RPMI8226 (cell line): ENCODE measurements at regions not wholly inside any gene's neighbourhood (a gene's known extent, or its start where the extent isn't known, plus 50 kb on each side); places are given as distances from the start of the nearest gene placed in this dataset.

ENCODE experiments used
- DNase-seq: peaks from one replicate; pipeline ENCODE4 v3.0.0-alpha.2; 2015

DNA sequence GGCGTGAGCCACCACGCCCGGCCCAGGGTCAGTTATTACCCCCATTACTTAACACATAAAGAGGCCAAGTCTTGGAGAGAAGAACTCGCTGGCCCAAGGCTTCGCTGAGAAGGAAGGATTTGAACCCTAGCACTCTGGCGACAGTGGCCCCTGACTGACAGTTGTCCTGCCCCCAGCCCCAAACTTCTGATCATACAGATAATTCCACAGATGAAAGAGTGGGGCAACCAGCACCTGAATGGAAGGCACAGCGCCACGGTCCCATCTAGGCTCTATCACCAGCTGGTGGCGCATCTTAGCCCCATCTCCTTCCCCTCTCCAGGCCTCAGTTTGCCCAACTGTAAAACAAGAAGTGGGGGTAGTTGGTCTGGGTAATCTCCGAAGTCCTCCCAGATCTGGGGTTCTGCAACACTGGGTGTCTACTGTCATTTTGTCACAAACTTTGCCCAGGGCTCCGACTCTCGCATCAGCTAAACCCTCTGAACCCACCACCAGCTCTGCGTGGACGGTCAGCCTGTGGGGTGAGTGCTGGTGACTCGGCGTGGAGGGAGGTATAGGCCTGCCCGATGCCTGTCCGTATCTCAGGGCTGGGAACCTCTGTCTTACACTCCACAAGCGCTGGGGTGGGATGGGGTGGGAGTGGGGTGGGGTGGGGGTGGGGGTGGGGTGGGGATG, 209.3 kb downstream of the C9orf50 start:
- no peak for DNase-seq

- DNase-seq = no peak
These were observed 210.7 kb downstream of the C9orf50 start for GRCh38 chr9:129410226-129410625.

DNA sequence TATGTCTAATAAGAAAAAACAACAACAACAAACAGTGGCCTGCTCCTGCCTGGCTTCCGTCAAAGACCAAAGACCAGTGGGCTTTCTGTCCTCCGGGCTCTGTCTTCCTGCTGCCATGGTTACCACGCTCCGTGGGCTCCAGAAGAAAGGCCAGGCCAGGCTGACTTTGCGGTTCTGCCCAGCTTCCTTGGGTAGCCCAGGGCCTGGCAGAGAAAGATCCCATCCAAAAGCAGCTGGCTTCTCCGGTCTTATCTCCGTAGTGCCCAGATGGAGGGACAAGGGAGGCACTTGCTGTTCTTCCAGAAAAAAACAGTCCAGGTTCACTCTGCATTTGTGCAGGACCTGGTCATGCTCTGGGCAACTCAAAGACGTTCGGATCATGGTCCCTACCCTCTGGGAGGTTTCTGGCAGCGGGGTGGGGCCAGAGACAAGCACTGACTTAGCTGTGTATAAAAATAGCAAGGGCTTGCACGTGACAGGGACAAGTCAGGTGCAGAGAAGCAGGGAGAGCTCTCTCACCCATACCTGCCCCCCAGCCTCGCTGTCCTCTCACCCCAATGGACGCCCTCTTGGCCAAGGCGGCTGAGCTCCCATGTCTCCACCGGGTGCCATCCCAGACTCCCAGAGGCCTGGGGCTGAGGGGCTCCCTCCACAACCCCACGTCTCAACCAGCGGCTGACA, 212.2 kb downstream of the C9orf50 start:
- peak; percentile 95 for DNase-seq

DNA sequence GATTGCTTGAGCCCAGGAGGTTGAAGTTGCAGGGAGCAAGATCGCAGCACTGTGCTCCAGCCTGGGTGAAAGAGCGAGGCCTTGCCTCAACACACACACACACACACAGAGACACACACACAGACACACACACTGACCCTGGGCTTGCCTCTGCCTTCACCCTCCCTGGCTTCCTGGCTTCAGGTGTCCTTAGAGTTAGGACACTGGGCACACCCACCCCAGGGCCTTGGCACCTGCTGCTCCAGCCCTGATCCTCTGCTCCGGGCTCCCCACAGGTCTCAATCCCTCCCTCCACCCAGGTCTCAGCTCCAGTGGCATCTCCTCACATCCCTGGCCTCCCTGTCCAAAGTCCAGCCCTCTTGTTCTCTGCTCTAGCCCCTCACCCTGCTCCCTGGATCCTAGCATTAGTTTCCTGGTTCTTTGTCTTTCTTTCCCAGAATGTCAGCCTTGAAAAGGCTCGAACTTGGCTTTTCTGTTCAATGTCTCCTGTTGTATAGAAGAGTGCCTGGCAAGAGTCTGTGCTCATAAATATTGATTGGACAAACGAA, 212.9 kb downstream of the C9orf50 start:
- DNase-seq = no peak

GRCh38 chr9:129406278-129407225, 214.3 kb downstream of the C9orf50 start:
- DNase-seq = peak; percentile 90

GRCh38 chr9:129405827-129406213, 215.1 kb downstream of the C9orf50 start:
- no peak for DNase-seq

DNA sequence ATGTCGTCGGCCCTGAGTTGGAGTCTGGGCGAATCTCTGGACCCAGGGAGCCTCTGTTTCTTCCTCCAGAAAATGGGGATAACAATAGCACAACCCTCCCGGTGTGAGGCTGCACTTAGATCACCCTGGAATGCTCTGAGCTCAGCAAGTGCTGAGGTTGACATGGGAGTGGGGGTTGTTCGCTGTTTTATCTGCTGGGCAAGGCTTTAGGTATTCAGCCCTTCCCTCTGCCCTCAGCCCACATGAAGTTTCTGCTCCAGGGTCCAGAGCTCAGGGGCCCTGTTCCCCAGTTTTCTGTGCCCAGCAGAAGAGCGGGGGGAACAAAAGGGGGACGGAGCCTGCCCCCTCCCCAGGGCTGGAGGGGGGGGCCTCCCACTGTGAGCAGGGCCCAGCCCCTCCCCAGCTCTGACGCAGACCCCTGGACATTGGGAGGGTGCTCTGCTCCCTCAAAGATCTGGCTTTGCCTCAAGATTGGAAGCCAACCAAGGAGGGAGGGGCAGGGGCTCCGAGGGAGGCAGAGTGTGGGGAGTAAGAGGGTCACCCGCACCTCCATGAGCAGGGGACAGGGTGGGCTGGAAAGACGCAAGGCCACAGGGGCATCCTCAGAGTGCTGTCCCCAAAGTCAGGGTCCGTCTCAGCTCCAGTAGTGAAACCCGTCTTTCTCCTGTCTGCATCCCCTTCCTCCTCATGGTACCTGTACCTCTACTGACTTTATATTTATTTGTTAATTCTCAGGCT, 215.6 kb downstream of the C9orf50 start:
- no peak for DNase-seq

DNA sequence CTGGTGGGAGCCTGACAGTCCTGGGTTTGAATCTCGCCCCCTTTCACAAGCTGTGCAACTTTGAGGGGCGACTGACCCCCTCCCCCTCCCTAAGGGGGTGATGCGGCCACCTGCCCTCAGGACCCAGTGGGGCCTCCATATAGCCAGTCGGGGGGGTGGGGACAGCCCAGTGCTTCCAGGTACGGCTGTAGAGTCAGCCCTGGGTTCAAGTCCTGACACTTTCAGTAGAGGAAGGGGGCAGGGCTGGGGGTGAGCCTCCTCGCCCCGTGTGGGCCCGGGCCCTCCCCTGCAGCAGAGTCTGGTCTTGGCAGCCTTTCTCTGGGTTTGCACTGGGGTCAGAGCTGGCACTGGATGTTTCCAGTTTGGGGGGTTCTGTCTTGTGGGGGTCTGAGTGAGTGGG, 216.3 kb downstream of the C9orf50 start:
- DNase-seq = no peak

- DNase-seq = no peak
These were observed 216.9 kb downstream of the C9orf50 start for GRCh38 chr9:129403779-129404620.

GRCh38 chr9:129402931-129403778, 217.7 kb downstream of the C9orf50 start:
- DNase-seq = no peak

- no peak for DNase-seq
These were observed 218.5 kb downstream of the C9orf50 start for GRCh38 chr9:129402371-129402739.

DNA sequence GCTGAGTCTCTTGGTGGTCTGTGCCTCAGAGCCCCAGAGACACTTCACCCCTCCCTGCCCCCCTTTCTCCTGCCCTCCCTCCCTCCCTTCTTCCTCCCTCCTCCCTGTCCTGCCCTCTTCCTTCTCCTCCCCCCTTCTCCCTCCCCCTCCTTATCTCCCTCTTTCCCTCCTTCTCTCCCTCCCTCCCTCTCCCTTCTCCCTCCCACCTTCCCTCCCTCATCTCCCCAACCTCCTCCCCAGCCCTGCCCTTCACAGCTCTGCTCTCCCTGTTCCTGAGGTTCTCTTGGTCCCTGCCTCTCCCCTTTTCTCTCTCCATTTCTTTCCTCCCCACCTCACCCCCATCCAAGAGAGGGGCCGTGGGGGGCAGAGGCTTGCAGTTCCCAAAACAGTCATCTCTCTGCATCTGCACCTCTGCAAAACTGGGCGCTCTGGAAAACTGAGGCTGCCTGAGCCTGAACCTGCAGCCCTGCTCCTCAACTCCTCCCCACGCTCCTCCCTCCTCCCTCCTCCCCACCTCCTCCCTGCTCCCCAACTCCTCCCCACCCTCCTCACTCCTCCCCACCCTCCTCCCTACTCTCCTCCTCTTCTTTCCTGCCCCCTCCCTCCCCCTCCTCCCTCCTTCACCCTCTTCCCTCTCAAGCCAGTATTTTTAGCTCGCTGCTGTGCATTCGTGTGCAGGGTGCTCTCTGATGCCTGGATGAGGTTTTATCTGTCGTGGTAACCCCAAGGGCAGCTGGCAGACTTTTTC, 219.1 kb downstream of the C9orf50 start:
- DNase-seq = no peak

GRCh38 chr9:129400971-129401622, 219.8 kb downstream of the C9orf50 start:
- DNase-seq = no peak

DNA sequence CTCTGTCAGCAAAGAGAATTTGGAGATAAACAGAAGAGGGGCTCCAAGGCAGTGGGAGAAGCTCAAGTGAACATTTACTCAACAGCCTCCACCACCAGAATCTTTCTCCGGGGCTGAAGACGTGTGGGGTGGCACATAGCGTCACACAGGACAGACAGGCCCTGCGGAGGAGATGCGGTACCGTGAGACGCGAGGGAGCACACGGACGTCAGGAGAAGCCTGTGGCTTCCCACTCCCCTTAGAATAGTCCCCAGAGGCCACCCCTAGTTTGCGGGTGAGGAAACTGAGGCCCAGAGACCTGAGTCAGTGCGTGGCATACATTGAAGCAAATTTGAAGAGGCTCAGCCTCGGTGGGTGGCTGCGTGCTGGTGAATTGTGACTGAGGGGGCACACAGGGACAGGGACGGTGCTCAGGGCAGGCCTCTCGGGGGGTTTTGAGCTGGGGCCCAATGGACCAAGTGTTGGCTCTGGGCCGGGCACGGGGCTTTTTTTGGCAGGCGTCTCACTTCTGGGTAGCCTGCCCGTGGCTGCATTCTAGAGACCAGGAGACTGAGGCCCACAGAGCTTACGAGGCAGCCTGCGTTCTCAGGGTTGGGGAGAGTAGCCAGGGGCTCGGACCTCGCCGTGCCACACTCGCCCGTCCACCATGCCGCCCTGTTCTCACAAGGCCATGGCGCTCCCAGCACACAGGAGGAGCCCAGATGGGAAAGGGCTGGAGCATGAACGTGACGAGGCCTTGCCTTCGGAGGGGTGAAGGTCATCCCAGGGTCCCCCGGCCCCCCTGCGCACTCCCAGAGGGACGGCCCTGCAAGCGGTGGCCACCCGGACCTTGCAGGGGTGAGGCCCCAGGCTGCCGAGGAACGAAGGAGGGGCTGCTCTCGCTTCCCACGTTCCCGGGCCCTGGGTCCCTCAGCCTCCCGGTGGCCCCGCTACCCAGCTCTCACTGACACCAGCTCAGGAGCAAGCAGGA, 220.6 kb downstream of the C9orf50 start:
- no peak for DNase-seq

DNA sequence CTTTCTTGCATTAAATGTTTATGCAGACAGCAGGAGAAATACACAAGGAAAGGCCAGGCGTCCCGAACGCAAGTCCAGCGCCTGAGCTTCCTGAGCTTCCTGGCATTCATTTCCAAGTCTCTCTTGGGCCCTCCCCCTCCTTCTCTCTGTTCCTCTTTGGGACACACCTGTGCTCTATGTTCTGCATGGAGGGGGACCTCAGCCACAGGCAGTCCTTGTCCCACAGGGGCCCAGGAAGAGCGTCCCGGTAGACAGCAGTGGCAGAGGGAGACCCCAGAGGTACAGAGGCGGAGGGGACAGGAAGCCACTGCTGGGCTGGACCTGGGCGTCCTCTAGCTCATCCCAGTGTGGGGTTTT, 221.3 kb downstream of the C9orf50 start:
- no peak for DNase-seq

DNA sequence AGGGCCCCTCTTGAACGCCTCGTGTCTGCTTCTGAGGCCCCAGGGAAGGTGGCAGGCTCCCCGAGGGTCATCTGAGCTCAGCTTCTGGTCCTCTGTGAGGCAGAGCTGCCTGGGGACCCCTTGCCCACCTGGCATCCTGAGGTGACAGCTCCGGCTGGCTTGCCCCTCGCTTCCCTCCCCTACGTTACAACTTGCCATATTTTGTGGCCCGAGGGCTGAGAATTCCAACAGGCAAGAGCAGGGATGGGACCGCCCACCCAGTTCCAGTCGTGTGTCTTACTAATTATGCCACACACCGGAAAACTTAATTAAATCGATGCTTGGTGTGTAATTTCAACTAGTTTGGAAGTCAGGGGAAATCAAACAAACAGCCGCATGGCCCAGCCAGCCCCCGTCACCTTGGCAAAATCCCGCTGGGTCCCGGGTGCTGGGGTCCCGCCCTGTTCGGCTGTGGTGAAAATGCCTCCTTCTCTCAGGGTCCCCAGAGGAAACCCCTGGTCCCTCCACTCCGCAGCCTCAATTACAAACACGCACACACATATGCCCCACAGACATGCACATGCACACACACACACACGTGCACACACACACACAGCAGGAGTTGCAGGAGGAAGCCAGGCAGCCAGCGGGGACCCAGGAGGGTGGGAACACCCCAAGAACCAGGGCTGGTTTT, 221.0 kb upstream of the IER5L start:
- no peak for DNase-seq

DNA sequence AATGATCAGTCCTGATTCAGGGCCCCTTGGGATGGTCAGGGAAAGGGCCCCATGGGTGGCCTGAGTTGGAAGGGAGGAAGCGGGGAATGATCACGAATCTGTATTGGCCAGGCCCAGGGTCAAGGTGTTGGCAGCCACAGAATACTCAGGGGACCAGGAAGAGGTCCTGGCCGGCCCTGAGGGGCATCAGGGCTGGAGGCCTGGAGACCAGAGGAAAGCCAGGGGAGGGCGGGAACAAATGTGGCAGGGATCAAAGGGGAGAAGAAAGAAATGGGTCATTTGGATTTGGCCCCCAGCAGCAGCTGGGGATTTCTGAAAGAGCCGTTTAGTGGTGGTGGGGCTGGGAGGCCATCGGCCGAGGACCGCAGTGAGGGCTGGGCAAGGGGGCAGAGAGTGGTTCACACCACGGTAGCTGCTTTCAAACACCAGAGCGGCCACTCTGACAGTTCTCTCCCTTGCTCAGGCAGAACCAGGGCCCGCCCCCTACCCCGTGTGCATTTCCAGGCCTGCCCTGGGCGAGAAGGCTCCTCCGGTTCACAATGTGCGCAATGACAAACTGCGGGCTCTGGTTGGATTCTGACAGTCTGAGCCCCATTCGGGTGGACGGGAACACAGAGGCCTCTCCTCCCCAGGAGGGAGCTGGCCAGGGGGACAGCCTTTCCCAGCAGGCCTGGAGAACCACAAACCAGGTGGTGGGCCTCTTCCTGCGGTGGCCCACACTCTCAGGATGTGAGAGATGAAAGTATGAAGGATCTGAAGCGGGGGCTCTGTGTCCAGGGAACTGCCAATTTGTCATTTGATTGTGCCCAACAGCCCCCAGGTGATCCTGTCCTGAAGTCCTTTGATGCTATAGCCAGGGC, 220.3 kb upstream of the IER5L start:
- DNase-seq = no peak
